Activated CD8-positive, alpha-beta T cell treated with anti-CD3 and anti-CD28 coated beads, Interleukin-2, amount 10 ng/mL, durations not matched to agents 7 days and 5 days (primary cell): ENCODE measurements at regions not wholly inside any gene's neighbourhood (a gene's known extent, or its start where the extent isn't known, plus 50 kb on each side); places are given as distances from the start of the nearest gene placed in this dataset.

Experiments
- ATAC-seq: fragments of 150-1000 bp; cut with Tn5 transposase; one replicate; pipeline ENCODE4 v1.10.0; 2021; ENCODE audit warnings: moderate library complexity
- CTCF ChIA-PET: fragments of 350-600 bp; sonication (Branson Sonifier 250); formaldehyde crosslinking; loops from one replicate; lab custom pipeline; 2021; ENCODE audit warnings: antibody characterized with exemption; lab: Charles Lee
- POLR2A ChIA-PET: fragments of 350-600 bp; sonication (Branson Sonifier 250); formaldehyde crosslinking; loops from one replicate; lab custom pipeline; 2021; ENCODE audit warnings: antibody characterized with exemption; lab: Charles Lee
- DNase-seq: peaks from one replicate; pipeline ENCODE4 v3.0.0-alpha.2; 2020
- H3K27ac Mint-ChIP-seq: one replicate; pipeline ENCODE4 v1.8.0; 2021; ENCODE audit warnings: mild to moderate bottlenecking, mixed read lengths
- H3K27me3 Mint-ChIP-seq: one replicate; pipeline ENCODE4 v1.8.0; 2021; ENCODE audit warnings: low read depth, mixed read lengths
- H3K36me3 Mint-ChIP-seq: one replicate; pipeline ENCODE4 v1.8.0; 2021; ENCODE audit warnings: low read depth, mixed read lengths
- H3K4me1 Mint-ChIP-seq: one replicate; pipeline ENCODE4 v1.8.0; 2021; ENCODE audit warnings: low read depth, mixed read lengths
- H3K4me3 Mint-ChIP-seq: one replicate; pipeline ENCODE4 v1.8.0; 2021; ENCODE audit warnings: mild to moderate bottlenecking, mixed read lengths
- H3K9me3 Mint-ChIP-seq: one replicate; pipeline ENCODE4 v1.8.0; 2022; ENCODE audit warnings: mixed read lengths; ENCODE audit not compliant: insufficient read depth

GRCh38 chr3:27661797-27662196, 60.3 kb downstream of the EOMES start:
- no peak overlapping the region for H3K4me3 Mint-ChIP-seq
- no peak for ATAC-seq

GRCh38 chr3:27659279-27660021, 62.7 kb downstream of the EOMES start:
- no peaks in the 10 kb centered on the region for H3K4me1 Mint-ChIP-seq
- H3K9me3 Mint-ChIP-seq, result no peaks in the 10 kb centered on the region
- DNase-seq, result peak; percentile 51
- no peaks in the 10 kb centered on the region for H3K36me3 Mint-ChIP-seq
- ChIA-PET CTCF (interaction anchor here (0.6 to 2.4 kb wide), 10 partner anchors 9 to 192 kb away, joined by 3 to 11 read pairs (median 4); no protein-coding TSS in a partner anchor), POLR2A (no interaction called here)
- no peak overlapping the region for H3K4me3 Mint-ChIP-seq
- peak; percentile 63 for ATAC-seq
- no peak overlapping the region for H3K27ac Mint-ChIP-seq
- H3K27me3 Mint-ChIP-seq, result peaks cover 4% of the 10 kb centered on the region

More at GRCh38 chr3:27661797-27662196, 60.3 kb downstream of the EOMES start:
- CTCF ChIA-PET, result interaction anchor here (0.7 to 1.0 kb wide), 2 partner anchors 20 to 527 kb away, joined by 3 read pairs; no protein-coding TSS in a partner anchor
- peaks cover 4% of the 10 kb centered on the region for H3K27me3 Mint-ChIP-seq
- peaks cover 7% of the 10 kb centered on the region for H3K4me1 Mint-ChIP-seq
- no peaks in the 10 kb centered on the region for H3K36me3 Mint-ChIP-seq
- POLR2A ChIA-PET, result no interaction called here
- no peak overlapping the region for H3K27ac Mint-ChIP-seq
- no peaks in the 10 kb centered on the region for H3K9me3 Mint-ChIP-seq
- DNase-seq, result no peak

GRCh38 chr3:27658741-27659140, 63.4 kb downstream of the EOMES start:
- Mint-ChIP-seq H3K9me3 (no peaks in the 10 kb centered on the region), H3K36me3 (no peaks in the 10 kb centered on the region), H3K4me3 (no peak overlapping the region), H3K27ac (no peak overlapping the region), H3K4me1 (no peaks in the 10 kb centered on the region), H3K27me3 (peaks cover 4% of the 10 kb centered on the region)
- ChIA-PET POLR2A (no interaction called here), CTCF (interaction anchor here (1.0 to 2.4 kb wide), 8 partner anchors 9 to 289 kb away, joined by 3 to 11 read pairs (median 4); no protein-coding TSS in a partner anchor)
- no peak for DNase-seq
- no peak for ATAC-seq

- ATAC-seq, result no peak
- no peaks in the 10 kb centered on the region for H3K4me1 Mint-ChIP-seq
- no peak overlapping the region for H3K27ac Mint-ChIP-seq
- no peaks in the 10 kb centered on the region for H3K9me3 Mint-ChIP-seq
- H3K36me3 Mint-ChIP-seq, result no peaks in the 10 kb centered on the region
- H3K4me3 Mint-ChIP-seq, result no peak overlapping the region
- peaks cover 4% of the 10 kb centered on the region for H3K27me3 Mint-ChIP-seq
- ChIA-PET CTCF (interaction anchor here (1.2 to 2.4 kb wide), 8 partner anchors 8 to 288 kb away, joined by 3 to 11 read pairs (median 4); no protein-coding TSS in a partner anchor), POLR2A (no interaction called here)
- DNase-seq, result no peak
Measured at GRCh38 chr3:27657871-27658270, 64.3 kb downstream of the EOMES start.

GRCh38 chr3:27657404-27657803, 64.7 kb downstream of the EOMES start:
- peaks cover 4% of the 10 kb centered on the region for H3K27me3 Mint-ChIP-seq
- no peaks in the 10 kb centered on the region for H3K9me3 Mint-ChIP-seq
- H3K4me3 Mint-ChIP-seq, result no peak overlapping the region
- H3K27ac Mint-ChIP-seq, result no peak overlapping the region
- ChIA-PET POLR2A (no interaction called here), CTCF (interaction anchor here (1.1 to 1.6 kb wide), 6 partner anchors 22 to 287 kb away, joined by 3 to 5 read pairs (median 3); no protein-coding TSS in a partner anchor)
- DNase-seq (no peak), ATAC-seq (no peak)
- H3K4me1 Mint-ChIP-seq, result no peaks in the 10 kb centered on the region
- H3K36me3 Mint-ChIP-seq, result no peaks in the 10 kb centered on the region

GRCh38 chr3:27656790-27657189, 65.3 kb downstream of the EOMES start:
- ATAC-seq, result no peak
- ChIA-PET CTCF (interaction anchor here (0.6 to 1.5 kb wide), 4 partner anchors 23 to 257 kb away, joined by 3 read pairs; no protein-coding TSS in a partner anchor), POLR2A (no interaction called here)
- H3K27me3 Mint-ChIP-seq, result peaks cover 4% of the 10 kb centered on the region
- H3K4me1 Mint-ChIP-seq, result no peaks in the 10 kb centered on the region
- H3K27ac Mint-ChIP-seq, result no peak overlapping the region
- no peak for DNase-seq
- no peak overlapping the region for H3K4me3 Mint-ChIP-seq
- H3K9me3 Mint-ChIP-seq, result no peaks in the 10 kb centered on the region
- no peaks in the 10 kb centered on the region for H3K36me3 Mint-ChIP-seq

GRCh38 chr3:27655547-27655946, 66.6 kb downstream of the EOMES start:
- Mint-ChIP-seq H3K27ac (no peak overlapping the region), H3K27me3 (no peaks in the 10 kb centered on the region), H3K9me3 (no peaks in the 10 kb centered on the region), H3K4me1 (no peaks in the 10 kb centered on the region), H3K4me3 (no peak overlapping the region), H3K36me3 (no peaks in the 10 kb centered on the region)
- ChIA-PET CTCF (interaction anchor here (1.2 kb wide), 1 partner anchor 26 kb away, joined by 3 read pairs; no protein-coding TSS in a partner anchor), POLR2A (no interaction called here)
- no peak for DNase-seq
- no peak for ATAC-seq

- no peak for ATAC-seq
- ChIA-PET CTCF (interaction anchor here (1.1 to 1.2 kb wide), 2 partner anchors 12 to 27 kb away, joined by 3 read pairs; no protein-coding TSS in a partner anchor), POLR2A (no interaction called here)
- Mint-ChIP-seq H3K4me1 (no peaks in the 10 kb centered on the region), H3K27ac (no peak overlapping the region), H3K4me3 (no peak overlapping the region), H3K27me3 (peaks cover 2% of the 10 kb centered on the region), H3K36me3 (no peaks in the 10 kb centered on the region), H3K9me3 (no peaks in the 10 kb centered on the region)
- DNase-seq, result no peak
Measured at GRCh38 chr3:27653803-27654558, 68.1 kb downstream of the EOMES start.

- no peaks in the 10 kb centered on the region for H3K36me3 Mint-ChIP-seq
- H3K27me3 Mint-ChIP-seq, result peaks cover 2% of the 10 kb centered on the region
- ChIA-PET POLR2A (no interaction called here), CTCF (interaction anchor here (0.7 to 2.8 kb wide), 2 partner anchors 10 to 11 kb away, joined by 4 to 11 read pairs; no protein-coding TSS in a partner anchor)
- no peak overlapping the region for H3K27ac Mint-ChIP-seq
- H3K4me1 Mint-ChIP-seq, result no peaks in the 10 kb centered on the region
- ATAC-seq (no peak), DNase-seq (no peak)
- no peaks in the 10 kb centered on the region for H3K9me3 Mint-ChIP-seq
- no peak overlapping the region for H3K4me3 Mint-ChIP-seq
Measured at GRCh38 chr3:27649277-27649676, 72.8 kb downstream of the EOMES start.

GRCh38 chr3:27646896-27647295, 75.2 kb downstream of the EOMES start:
- DNase-seq, result no peak
- no peak for ATAC-seq
- ChIA-PET CTCF (interaction anchor here (0.8 kb wide), 1 partner anchor 29 kb away, joined by 4 read pairs; no protein-coding TSS in a partner anchor), POLR2A (no interaction called here)
- H3K4me3 Mint-ChIP-seq, result no peak overlapping the region
- H3K9me3 Mint-ChIP-seq, result no peaks in the 10 kb centered on the region
- no peaks in the 10 kb centered on the region for H3K4me1 Mint-ChIP-seq
- H3K27ac Mint-ChIP-seq, result no peak overlapping the region
- H3K36me3 Mint-ChIP-seq, result no peaks in the 10 kb centered on the region
- peaks cover 2% of the 10 kb centered on the region for H3K27me3 Mint-ChIP-seq

GRCh38 chr3:27644941-27645340, 77.2 kb downstream of the EOMES start:
- Mint-ChIP-seq H3K36me3 (peaks cover 2% of the 10 kb centered on the region), H3K4me3 (no peak overlapping the region), H3K27me3 (peaks cover 2% of the 10 kb centered on the region), H3K27ac (no peak overlapping the region), H3K4me1 (peaks cover 3% of the 10 kb centered on the region), H3K9me3 (no peaks in the 10 kb centered on the region)
- POLR2A ChIA-PET, result no interaction called here
- DNase-seq, result no peak
- no peak for ATAC-seq
- CTCF ChIA-PET, result no interaction called here
